ENCODE measurements at regions not wholly inside any gene's neighbourhood (a gene's known extent, or its start where the extent isn't known, plus 50 kb on each side); places are given as distances from the start of the nearest gene placed in this dataset.

GRCh38 chr4:138678985-138679746 is 336.4 kb upstream of the NOCT start:
- ChIA-PET CTCF (no interaction called here), POLR2A (no interaction called here)
- Mint-ChIP-seq H3K27me3 (peaks cover 5 to 20% of the 10 kb centered on the region in 2 donors), H3K4me3 (no peak overlapping the region), H3K4me1 (no peaks in the 10 kb centered on the region), H3K36me3 (no peaks in the 10 kb centered on the region), H3K9me3 (no peaks in the 10 kb centered on the region), H3K27ac (no peak overlapping the region)
- DNase-seq = no peak
- H3K9me3 ChIP-seq (ENCODE audit: low read length) = no peaks in the 10 kb centered on the region
- no peak overlapping the region for H3K27ac ChIP-seq (ENCODE audit: low read depth, low read length)
- no peaks in the 10 kb centered on the region for H3K36me3 ChIP-seq (ENCODE audit: insufficient read depth, low read length)
- no peak overlapping the region for H3K4me3 ChIP-seq (ENCODE audit: low read length)
- H3K4me1 ChIP-seq (ENCODE audit: insufficient read depth, low read length) = no peaks in the 10 kb centered on the region
- H3K27me3 ChIP-seq (ENCODE audit: insufficient read depth, low read length, poor library complexity, severe bottlenecking) = no peaks in the 10 kb centered on the region

- Histone ChIP-seq H3K4me1 (ENCODE audit: insufficient read depth, low read length) (no peaks in the 10 kb centered on the region), H3K27ac (ENCODE audit: low read depth, low read length) (no peak overlapping the region), H3K36me3 (ENCODE audit: insufficient read depth, low read length) (no peaks in the 10 kb centered on the region), H3K27me3 (ENCODE audit: insufficient read depth, low read length, poor library complexity, severe bottlenecking) (no peaks in the 10 kb centered on the region), H3K9me3 (ENCODE audit: low read length) (no peaks in the 10 kb centered on the region), H3K4me3 (ENCODE audit: low read length) (no peak overlapping the region)
- Mint-ChIP-seq H3K36me3 (no peaks in the 10 kb centered on the region), H3K9me3 (no peaks in the 10 kb centered on the region), H3K4me3 (no peak overlapping the region), H3K4me1 (no peaks in the 10 kb centered on the region), H3K27me3 (peaks cover 5 to 14% of the 10 kb centered on the region in 2 donors), H3K27ac (no peak overlapping the region)
- no peak for DNase-seq
- ChIA-PET POLR2A (no interaction called here), CTCF (no interaction called here)
Observed at GRCh38 chr4:138677748-138678147, 337.8 kb upstream of the NOCT start.

GRCh38 chr4:138677212-138677611 is 338.4 kb upstream of the NOCT start:
- ChIA-PET POLR2A (no interaction called here), CTCF (no interaction called here)
- Histone ChIP-seq H3K9me3 (ENCODE audit: low read length) (no peaks in the 10 kb centered on the region), H3K4me1 (ENCODE audit: insufficient read depth, low read length) (no peaks in the 10 kb centered on the region), H3K36me3 (ENCODE audit: insufficient read depth, low read length) (no peaks in the 10 kb centered on the region), H3K4me3 (ENCODE audit: low read length) (no peak overlapping the region), H3K27me3 (ENCODE audit: insufficient read depth, low read length, poor library complexity, severe bottlenecking) (no peaks in the 10 kb centered on the region), H3K27ac (ENCODE audit: low read depth, low read length) (no peak overlapping the region)
- DNase-seq = no peak
- Mint-ChIP-seq H3K36me3 (no peaks in the 10 kb centered on the region), H3K9me3 (no peaks in the 10 kb centered on the region), H3K27ac (no peak overlapping the region), H3K4me3 (no peak overlapping the region), H3K4me1 (no peaks in the 10 kb centered on the region), H3K27me3 (peaks cover 5 to 12% of the 10 kb centered on the region in 2 donors)

GRCh38 chr4:138675685-138676084 is 339.9 kb upstream of the NOCT start:
- no peak overlapping the region for H3K27ac Mint-ChIP-seq
- Histone ChIP-seq H3K4me3 (ENCODE audit: low read length) (no peak overlapping the region), H3K36me3 (ENCODE audit: insufficient read depth, low read length) (no peaks in the 10 kb centered on the region), H3K9me3 (ENCODE audit: low read length) (no peaks in the 10 kb centered on the region), H3K4me1 (ENCODE audit: insufficient read depth, low read length) (no peaks in the 10 kb centered on the region), H3K27me3 (ENCODE audit: insufficient read depth, low read length, poor library complexity, severe bottlenecking) (no peaks in the 10 kb centered on the region), H3K27ac (ENCODE audit: low read depth, low read length) (no peak overlapping the region)
- H3K4me3 Mint-ChIP-seq = no peak overlapping the region
- no peaks in the 10 kb centered on the region for H3K9me3 Mint-ChIP-seq
- ChIA-PET CTCF (no interaction called here), POLR2A (no interaction called here)
- peaks cover 5% of the 10 kb centered on the region in 2 donors for H3K27me3 Mint-ChIP-seq
- no peaks in the 10 kb centered on the region for H3K4me1 Mint-ChIP-seq
- DNase-seq = no peak
- no peaks in the 10 kb centered on the region for H3K36me3 Mint-ChIP-seq

- Mint-ChIP-seq H3K36me3 (no peaks in the 10 kb centered on the region), H3K27ac (no peak overlapping the region), H3K9me3 (no peaks in the 10 kb centered on the region), H3K4me1 (no peaks in the 10 kb centered on the region), H3K4me3 (no peak overlapping the region), H3K27me3 (peaks cover 3 to 5% of the 10 kb centered on the region in 2 donors)
- ChIA-PET CTCF (no interaction called here), POLR2A (no interaction called here)
- Histone ChIP-seq H3K27ac (ENCODE audit: low read depth, low read length) (no peak overlapping the region), H3K27me3 (ENCODE audit: insufficient read depth, low read length, poor library complexity, severe bottlenecking) (no peaks in the 10 kb centered on the region), H3K4me1 (ENCODE audit: insufficient read depth, low read length) (no peaks in the 10 kb centered on the region), H3K36me3 (ENCODE audit: insufficient read depth, low read length) (no peaks in the 10 kb centered on the region), H3K4me3 (ENCODE audit: low read length) (no peak overlapping the region), H3K9me3 (ENCODE audit: low read length) (no peaks in the 10 kb centered on the region)
- DNase-seq = no peak
Observed at GRCh38 chr4:138674209-138674608, 341.4 kb upstream of the NOCT start.

- no peak overlapping the region for H3K27ac Mint-ChIP-seq
- H3K9me3 Mint-ChIP-seq = no peaks in the 10 kb centered on the region
- Histone ChIP-seq H3K36me3 (ENCODE audit: insufficient read depth, low read length) (no peaks in the 10 kb centered on the region), H3K27me3 (ENCODE audit: insufficient read depth, low read length, poor library complexity, severe bottlenecking) (no peaks in the 10 kb centered on the region), H3K27ac (ENCODE audit: low read depth, low read length) (no peak overlapping the region), H3K9me3 (ENCODE audit: low read length) (no peaks in the 10 kb centered on the region), H3K4me3 (ENCODE audit: low read length) (no peak overlapping the region), H3K4me1 (ENCODE audit: insufficient read depth, low read length) (no peaks in the 10 kb centered on the region)
- no peak overlapping the region for H3K4me3 Mint-ChIP-seq
- no peaks in the 10 kb centered on the region for H3K36me3 Mint-ChIP-seq
- H3K27me3 Mint-ChIP-seq = peaks cover 1 to 3% of the 10 kb centered on the region in 2 donors
- ChIA-PET CTCF (no interaction called here), POLR2A (no interaction called here)
- DNase-seq = no peak
- no peaks in the 10 kb centered on the region for H3K4me1 Mint-ChIP-seq
Observed at GRCh38 chr4:138673053-138673452, 342.5 kb upstream of the NOCT start.

GRCh38 chr4:138672393-138672976 is 343.1 kb upstream of the NOCT start:
- Mint-ChIP-seq H3K27ac (no peak overlapping the region), H3K36me3 (no peaks in the 10 kb centered on the region), H3K27me3 (peaks cover 0 to 3% of the 10 kb centered on the region in 2 donors), H3K9me3 (no peaks in the 10 kb centered on the region), H3K4me1 (no peaks in the 10 kb centered on the region), H3K4me3 (no peak overlapping the region)
- no peaks in the 10 kb centered on the region for H3K4me1 ChIP-seq (ENCODE audit: insufficient read depth, low read length)
- no peak overlapping the region for H3K27ac ChIP-seq (ENCODE audit: low read depth, low read length)
- H3K27me3 ChIP-seq (ENCODE audit: insufficient read depth, low read length, poor library complexity, severe bottlenecking) = no peaks in the 10 kb centered on the region
- DNase-seq = no peak
- CTCF ChIA-PET = no interaction called here
- no peaks in the 10 kb centered on the region for H3K9me3 ChIP-seq (ENCODE audit: low read length)
- no peaks in the 10 kb centered on the region for H3K36me3 ChIP-seq (ENCODE audit: insufficient read depth, low read length)
- no peak overlapping the region for H3K4me3 ChIP-seq (ENCODE audit: low read length)
- POLR2A ChIA-PET = no interaction called here

GRCh38 chr4:138671606-138672084 is 343.9 kb upstream of the NOCT start:
- DNase-seq = no peak
- CTCF ChIA-PET = no interaction called here
- no peaks in the 10 kb centered on the region for H3K36me3 Mint-ChIP-seq
- no peaks in the 10 kb centered on the region for H3K4me1 Mint-ChIP-seq
- Histone ChIP-seq H3K27me3 (ENCODE audit: insufficient read depth, low read length, poor library complexity, severe bottlenecking) (no peaks in the 10 kb centered on the region), H3K4me1 (ENCODE audit: insufficient read depth, low read length) (no peaks in the 10 kb centered on the region), H3K9me3 (ENCODE audit: low read length) (no peaks in the 10 kb centered on the region), H3K27ac (ENCODE audit: low read depth, low read length) (no peak overlapping the region), H3K4me3 (ENCODE audit: low read length) (no peak overlapping the region), H3K36me3 (ENCODE audit: insufficient read depth, low read length) (no peaks in the 10 kb centered on the region)
- H3K27ac Mint-ChIP-seq = no peak overlapping the region
- peaks cover 0 to 3% of the 10 kb centered on the region in 2 donors for H3K27me3 Mint-ChIP-seq
- H3K9me3 Mint-ChIP-seq = no peaks in the 10 kb centered on the region
- H3K4me3 Mint-ChIP-seq = no peak overlapping the region
- POLR2A ChIA-PET = no interaction called here

All from CD8-positive, alpha-beta memory T cell (primary cell).